ENCODE measurements at regions not wholly inside any gene's neighbourhood (a gene's known extent, or its start where the extent isn't known, plus 50 kb on each side); places are given as distances from the start of the nearest gene placed in this dataset.

- TF ChIP-seq POLR2A (IDR thresholded peaks at IDR 0.05), result no peak
- no peak for TF ChIP-seq CTCF (IDR thresholded peaks at IDR 0.05 in 4 of 5, conservative IDR thresholded peaks at IDR 0.05 in 1 of 5)
Measured at GRCh38 chr4:85153221-85153620, 186.7 kb upstream of the WDFY3 start.
